H1 (cell line): ENCODE measurements at regions not wholly inside any gene's neighbourhood (a gene's known extent, or its start where the extent isn't known, plus 50 kb on each side); places are given as distances from the start of the nearest gene placed in this dataset.
A peak's percentile ranks its signal among the peaks of the same experiment; 100 is the strongest.

Source experiments
- CTCF ChIA-PET: fragments of 300-600 bp; sonication (Branson Sonifier 250); formaldehyde crosslinking; loops from one replicate; lab custom pipeline; 2021; ENCODE audit not compliant: partially characterized antibody; lab: Charles Lee
- POLR2A ChIA-PET: fragments of 300-600 bp; sonication (Branson Sonifier 250); formaldehyde crosslinking; loops from one replicate; lab custom pipeline; 2021; ENCODE audit warnings: inconsistent platforms; ENCODE audit not compliant: partially characterized antibody; lab: Charles Lee
- DNase-seq, 2 experiments: peaks; one replicate each; pipeline versions ENCODE4 v3.0.0 to v3.0.0-alpha.2; 2010 to 2022; ENCODE audit warnings: low spot score in 2 of 2, low read depth in 1 of 2, mixed read lengths in 1 of 2
- FAIRE-seq: peaks from 2 replicates; lab custom pipeline; 2011; peaks lifted over from hg19 to GRCh38; lab: Jason Lieb, UNC
- H2AFZ ChIP-seq: 2 replicates; pipeline ENCODE4 v1.8.1; 2012; ENCODE audit warnings: low read length, inconsistent platforms
- H2AK5ac ChIP-seq: 2 replicates; pipeline ENCODE4 v1.6.1; 2013; ENCODE audit warnings: low read depth, low read length
- H2BK120ac ChIP-seq: replicated peaks from 2 replicates; pipeline ENCODE3; 2013; ENCODE audit warnings: low read depth, low read length, inconsistent platforms
- H2BK12ac ChIP-seq: 2 replicates; pipeline ENCODE4 v1.6.1; 2013; ENCODE audit warnings: low read depth, low read length
- H2BK15ac ChIP-seq: 2 replicates; pipeline ENCODE4 v1.6.1; 2013; ENCODE audit warnings: low read length
- H2BK20ac ChIP-seq: 2 replicates; pipeline ENCODE4 v1.6.1; 2013; ENCODE audit warnings: low read length
- H2BK5ac ChIP-seq: 2 replicates; pipeline ENCODE4 v1.6.1; 2013; ENCODE audit warnings: low read depth, low read length
- H3K14ac ChIP-seq: 2 replicates; pipeline ENCODE4 v1.6.1; 2013; ENCODE audit warnings: inconsistent platforms; ENCODE audit not compliant: insufficient read length
- H3K18ac ChIP-seq: 2 replicates; pipeline ENCODE4 v1.6.1; 2013; ENCODE audit warnings: low read length; ENCODE audit errors: extremely low read depth
- H3K23ac ChIP-seq: 2 replicates; pipeline ENCODE4 v1.6.1; 2013; ENCODE audit warnings: inconsistent platforms; ENCODE audit not compliant: insufficient read length
- H3K23me2 ChIP-seq: 2 replicates; pipeline ENCODE4 v1.6.1; 2013; ENCODE audit warnings: low read depth, low read length
- H3K27ac ChIP-seq: 2 replicates; pipeline ENCODE4 v1.6.1; 2011; ENCODE audit warnings: low read depth, low read length, inconsistent platforms
- H3K27me3 ChIP-seq, 4 experiments: replicated peaks in 1 of 4; 1 replicate in 1 of 4; 2 replicates in 3 of 4; pipeline versions ENCODE4 v1.6.1 to v1.8.1; 2011 to 2013; ENCODE audit warnings: low read length in 3 of 4, mild to moderate bottlenecking in 3 of 4, inconsistent platforms in 2 of 4, mixed read lengths in 2 of 4, moderate library complexity in 1 of 4; ENCODE audit not compliant: control insufficient read depth in 3 of 4, insufficient read depth in 3 of 4; ENCODE audit errors: extremely low read depth in 1 of 4
- H3K36me3 ChIP-seq, 4 experiments: 2 replicates each; pipeline versions ENCODE4 v1.6.1 to v1.8.1; 2011 to 2013; ENCODE audit warnings: mild to moderate bottlenecking in 4 of 4, low read length in 3 of 4, moderate library complexity in 2 of 4, control low read depth in 1 of 4, inconsistent platforms in 1 of 4; ENCODE audit not compliant: insufficient read depth in 4 of 4, control insufficient read depth in 2 of 4
- H3K4ac ChIP-seq: replicated peaks from 2 replicates; pipeline ENCODE3; 2013; ENCODE audit warnings: low read length, low read depth, mixed read lengths, inconsistent platforms; ENCODE audit not compliant: insufficient read length
- H3K4me1 ChIP-seq, 4 experiments: replicated peaks in 1 of 4; 1 replicate in 1 of 4; 2 replicates in 3 of 4; pipeline versions ENCODE4 v1.6.1 to v1.8.1; 2011 to 2013; ENCODE audit warnings: low read length in 3 of 4, inconsistent platforms in 2 of 4, mixed read lengths in 1 of 4; ENCODE audit not compliant: insufficient read depth in 4 of 4, control insufficient read depth in 3 of 4
- H3K4me2 ChIP-seq, 2 experiments: 2 replicates each; pipeline versions ENCODE4 v1.6.1 to v1.8.1; 2011 to 2013; ENCODE audit warnings: low read depth in 2 of 2, low read length in 2 of 2, control low read depth in 1 of 2, inconsistent platforms in 1 of 2, mild to moderate bottlenecking in 1 of 2; ENCODE audit not compliant: insufficient read depth in 1 of 2
- H3K4me3 ChIP-seq, 4 experiments: fragments of 200-600, 300-600 bp in 1 of 4; sonication (generic), shearing (Covaris generic), sonication (Bioruptor Twin) in 1 of 4; 2 replicates each; pipeline versions ENCODE4 v1.5.1 to v1.8.1; 2011 to 2016; ENCODE audit warnings: low read length in 4 of 4, low read depth in 3 of 4, control low read depth in 2 of 4, inconsistent platforms in 2 of 4, mild to moderate bottlenecking in 2 of 4, mixed read lengths in 1 of 4, moderate library complexity in 1 of 4; ENCODE audit not compliant: insufficient read depth in 2 of 4; ENCODE audit errors: extremely low read depth in 1 of 4
- H3K56ac ChIP-seq: replicated peaks from 2 replicates; pipeline ENCODE3; 2013; ENCODE audit warnings: low read depth, mild to moderate bottlenecking, mixed read lengths, low read length, inconsistent platforms; ENCODE audit not compliant: insufficient read length
- H3K79me1 ChIP-seq: 2 replicates; pipeline ENCODE4 v1.6.1; 2013; ENCODE audit warnings: low read depth, low read length, control low read depth
- H3K79me2 ChIP-seq, 2 experiments: 2 replicates each; pipeline versions ENCODE4 v1.6.1 to v1.8.1; 2012 to 2013; ENCODE audit warnings: low read length in 2 of 2, mild to moderate bottlenecking in 2 of 2, inconsistent platforms in 1 of 2; ENCODE audit not compliant: insufficient read depth in 2 of 2, control insufficient read depth in 1 of 2
- H3K9ac ChIP-seq, 4 experiments: replicated peaks in 1 of 4; 1 replicate in 1 of 4; 2 replicates in 3 of 4; pipeline versions ENCODE4 v1.6.1 to v1.8.1; 2011 to 2013; ENCODE audit warnings: low read depth in 3 of 4, low read length in 3 of 4, control low read depth in 2 of 4, mild to moderate bottlenecking in 2 of 4, moderate library complexity in 2 of 4, inconsistent platforms in 1 of 4; ENCODE audit errors: extremely low read depth in 1 of 4
- H3K9me3 ChIP-seq, 2 experiments: 2 replicates each; pipeline versions ENCODE4 v1.6.1 to v1.8.1; 2012 to 2013; ENCODE audit warnings: mild to moderate bottlenecking in 2 of 2, moderate library complexity in 2 of 2, control low read depth in 1 of 2, inconsistent platforms in 1 of 2, low read depth in 1 of 2, low read length in 1 of 2, mixed read lengths in 1 of 2; ENCODE audit not compliant: insufficient read depth in 2 of 2
- H4K20me1 ChIP-seq, 2 experiments: replicated peaks in 1 of 2; 2 replicates each; pipeline versions ENCODE3 to v1.8.1; 2011 to 2013; ENCODE audit warnings: inconsistent platforms in 2 of 2, low read length in 2 of 2, mild to moderate bottlenecking in 1 of 2; ENCODE audit not compliant: insufficient read depth in 2 of 2, control insufficient read depth in 1 of 2
- H4K5ac ChIP-seq: 2 replicates; pipeline ENCODE4 v1.6.1; 2013; ENCODE audit warnings: low read length, low read depth, mixed read lengths, inconsistent platforms; ENCODE audit not compliant: insufficient read length
- H4K8ac ChIP-seq: 2 replicates; pipeline ENCODE4 v1.8.0; 2013; ENCODE audit warnings: mild to moderate bottlenecking, moderate library complexity, low read length, inconsistent platforms; ENCODE audit not compliant: insufficient read depth; ENCODE audit errors: extremely low read depth
- H4K91ac ChIP-seq: replicated peaks from 2 replicates; pipeline ENCODE3; 2013; ENCODE audit warnings: low read length, mixed read lengths, inconsistent platforms; ENCODE audit not compliant: insufficient read length
- BRCA1 ChIP-seq: IDR thresholded peaks from 2 replicates; pipeline ENCODE4 v1.6.1; 2012; ENCODE audit warnings: low read depth, low read length, improper control_type of control experiment
- CTCF ChIP-seq, 3 experiments: IDR thresholded peaks; 1 replicate in 2 of 3; 2 replicates in 1 of 3; pipeline versions ENCODE4 v1.5.1 to v1.6.1; 2011; ENCODE audit warnings: low read length in 3 of 3, mild to moderate bottlenecking in 3 of 3, inconsistent platforms in 2 of 3, low read depth in 1 of 3, moderate library complexity in 1 of 3; ENCODE audit not compliant: insufficient read depth in 1 of 3; ENCODE audit errors: control extremely low read depth in 1 of 3
- KDM5A ChIP-seq: fragments of 200-600 bp; IDR thresholded peaks from 2 replicates; pipeline ENCODE4 v1.7.1; 2012; ENCODE audit warnings: mild to moderate bottlenecking, low read length, inconsistent platforms, mixed read lengths
- POLR2AphosphoS5 ChIP-seq: IDR thresholded peaks from 2 replicates; pipeline ENCODE4 v1.6.1; 2011; ENCODE audit warnings: low read depth, low read length
- POU5F1 ChIP-seq: IDR thresholded peaks from 2 replicates; pipeline ENCODE4 v1.6.1; 2011; ENCODE audit warnings: low read depth, mild to moderate bottlenecking, low read length, moderate library complexity
- RAD21 ChIP-seq, 2 experiments: IDR thresholded peaks in 1 of 2; conservative IDR thresholded peaks in 1 of 2; 2 replicates each; pipeline ENCODE4 v1.6.1; 2011; ENCODE audit warnings: low read depth in 2 of 2, low read length in 2 of 2, improper control_type of control experiment in 1 of 2, inconsistent platforms in 1 of 2, mild to moderate bottlenecking in 1 of 2, moderate library complexity in 1 of 2
- RFX5 ChIP-seq: IDR thresholded peaks from 2 replicates; pipeline ENCODE4 v1.6.1; 2011; ENCODE audit warnings: low read depth, low read length, improper control_type of control experiment, borderline replicate concordance
- TBP ChIP-seq: IDR thresholded peaks from 2 replicates; pipeline ENCODE4 v1.6.1; 2011; ENCODE audit warnings: low read depth, low read length, improper control_type of control experiment
- WGBS, 2 experiments: shearing (Covaris generic) in 1 of 2; methylation state at CpG; one replicate each; pipeline versions ENCODE4 v1.1.6 to v1.1.7; 2013 to 2015; ENCODE audit warnings: low lambda C conversion rate in 2 of 2, mixed read lengths in 2 of 2, inconsistent platforms in 1 of 2, low coverage in 1 of 2, missing lambda C conversion rate in 1 of 2; ENCODE audit not compliant: insufficient replicate concordance in 2 of 2, insufficient coverage in 1 of 2, insufficient read length in 1 of 2; ENCODE audit errors: extremely low coverage in 1 of 2, missing lambda C conversion rate in 1 of 2; 5-methylcytosine and 5-hydroxymethylcytosine counted together

- H2BK5ac ChIP-seq = no peak overlapping the region
- H4K91ac ChIP-seq = no peak overlapping the region
- H3K79me2 ChIP-seq = no peaks in the 10 kb centered on the region
- ChIA-PET CTCF (no interaction called here), POLR2A (no interaction called here)
- H3K27ac ChIP-seq = no peak overlapping the region
- H2AFZ ChIP-seq = no peak overlapping the region
- no peak overlapping the region for H2BK120ac ChIP-seq
- H3K27me3 ChIP-seq = no peaks in the 10 kb centered on the region
- no peaks in the 10 kb centered on the region for H4K20me1 ChIP-seq
- DNase-seq = peak in 1 of 2 experiments; percentile 1
- no peaks in the 10 kb centered on the region for H3K36me3 ChIP-seq
- no peak for FAIRE-seq
- no peak overlapping the region for H3K4ac ChIP-seq
- H3K14ac ChIP-seq = no peak overlapping the region
- H3K18ac ChIP-seq = no peak overlapping the region
- no peak overlapping the region for H3K9ac ChIP-seq
- no peak overlapping the region for H4K5ac ChIP-seq
- no peak overlapping the region for H3K4me3 ChIP-seq
- no peak overlapping the region for H2AK5ac ChIP-seq
- no peak overlapping the region for H3K23ac ChIP-seq
- no peak overlapping the region for H2BK20ac ChIP-seq
- peaks cover 0 to 9% of the 10 kb centered on the region in 2 experiments; a peak in 1 of 4 replicates for H3K9me3 ChIP-seq
- no peak overlapping the region for H3K4me2 ChIP-seq
- no peaks in the 10 kb centered on the region for H3K4me1 ChIP-seq
- 91% methylated on average over 6 of the region's 8 CpGs; no CpG with 5 or more reads in 1 of the 2 experiments for WGBS, 2 experiments
- H2BK12ac ChIP-seq = no peak overlapping the region
- H3K79me1 ChIP-seq = no peaks in the 10 kb centered on the region
- H2BK15ac ChIP-seq = no peak overlapping the region
- no peak overlapping the region for H3K56ac ChIP-seq
- H3K23me2 ChIP-seq = no peaks in the 10 kb centered on the region
- TF ChIP-seq CTCF (IDR thresholded peaks at IDR 0.05; ENCODE audit: control extremely low read depth in 1 of 3, insufficient read depth in 1 of 3, low read depth in 1 of 3, low read length in 3 of 3) = no peak
- no peak for TF ChIP-seq RFX5
- TF ChIP-seq TBP = no peak
- no peak for TF ChIP-seq RAD21 (IDR thresholded peaks at IDR 0.05 in 1 of 2, conservative IDR thresholded peaks at IDR 0.05 in 1 of 2; ENCODE audit: low read depth in 2 of 2, low read length in 2 of 2)
- TF ChIP-seq POLR2AphosphoS5 = no peak
- TF ChIP-seq POU5F1 = no peak
- no peak for TF ChIP-seq KDM5A
- no peak for TF ChIP-seq BRCA1
- H4K8ac ChIP-seq = no peak overlapping the region
Observed at GRCh38 chr2:238797537-238797936, 50.3 kb upstream of the TWIST2 start.
